DND-41 (cell line): ENCODE measurements at regions not wholly inside any gene's neighbourhood (a gene's known extent, or its start where the extent isn't known, plus 50 kb on each side); places are given as distances from the start of the nearest gene placed in this dataset.

Source experiments
- EZH2 ChIP-seq: IDR thresholded peaks from 3 replicates; pipeline ENCODE4 v1.6.1; 2012; ENCODE audit warnings: borderline replicate concordance, low read depth, mild to moderate bottlenecking, moderate library complexity, low read length, inconsistent platforms; ENCODE audit not compliant: severe bottlenecking
- TF ChIP-seq, protein P1 (sequence below): IDR thresholded peaks from 2 replicates; pipeline ENCODE4 v1.5.1; 2012; ENCODE audit warnings: borderline replicate concordance, low read length, moderate library complexity, mild to moderate bottlenecking; ENCODE audit not compliant: poor library complexity, severe bottlenecking; ENCODE audit errors: extremely low read depth

DNA sequence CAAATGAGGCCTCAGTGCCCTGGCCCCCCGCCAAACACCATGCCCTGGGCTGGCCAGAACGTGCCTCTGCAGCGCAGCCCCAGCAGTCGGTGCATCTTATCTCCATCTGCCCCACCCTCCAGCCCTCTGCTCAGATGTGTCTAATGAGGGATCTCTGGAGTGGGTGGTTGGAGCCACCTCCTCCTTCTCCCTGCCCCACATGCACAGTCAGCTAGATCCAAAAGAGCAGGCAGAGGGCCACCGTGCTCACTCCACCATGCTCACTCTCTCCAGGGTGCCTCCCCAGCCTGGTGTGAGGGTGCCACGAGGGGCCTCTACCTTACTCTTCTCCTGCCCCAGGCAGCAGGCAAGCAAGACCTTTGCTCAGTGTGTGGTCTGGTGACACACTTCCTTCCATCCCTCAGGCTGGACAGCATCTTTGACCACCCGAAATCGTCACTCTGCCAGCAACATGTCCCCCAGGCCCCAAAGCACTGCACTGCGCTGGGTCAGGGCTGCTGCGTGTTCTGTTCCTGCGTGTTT, 266.1 kb upstream of the HDAC4 start:
- TF ChIP-seq, protein P1, sequence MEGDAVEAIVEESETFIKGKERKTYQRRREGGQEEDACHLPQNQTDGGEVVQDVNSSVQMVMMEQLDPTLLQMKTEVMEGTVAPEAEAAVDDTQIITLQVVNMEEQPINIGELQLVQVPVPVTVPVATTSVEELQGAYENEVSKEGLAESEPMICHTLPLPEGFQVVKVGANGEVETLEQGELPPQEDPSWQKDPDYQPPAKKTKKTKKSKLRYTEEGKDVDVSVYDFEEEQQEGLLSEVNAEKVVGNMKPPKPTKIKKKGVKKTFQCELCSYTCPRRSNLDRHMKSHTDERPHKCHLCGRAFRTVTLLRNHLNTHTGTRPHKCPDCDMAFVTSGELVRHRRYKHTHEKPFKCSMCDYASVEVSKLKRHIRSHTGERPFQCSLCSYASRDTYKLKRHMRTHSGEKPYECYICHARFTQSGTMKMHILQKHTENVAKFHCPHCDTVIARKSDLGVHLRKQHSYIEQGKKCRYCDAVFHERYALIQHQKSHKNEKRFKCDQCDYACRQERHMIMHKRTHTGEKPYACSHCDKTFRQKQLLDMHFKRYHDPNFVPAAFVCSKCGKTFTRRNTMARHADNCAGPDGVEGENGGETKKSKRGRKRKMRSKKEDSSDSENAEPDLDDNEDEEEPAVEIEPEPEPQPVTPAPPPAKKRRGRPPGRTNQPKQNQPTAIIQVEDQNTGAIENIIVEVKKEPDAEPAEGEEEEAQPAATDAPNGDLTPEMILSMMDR: no peak
- no peak for TF ChIP-seq EZH2
